ENCODE measurements at regions not wholly inside any gene's neighbourhood (a gene's known extent, or its start where the extent isn't known, plus 50 kb on each side); places are given as distances from the start of the nearest gene placed in this dataset.

DNA sequence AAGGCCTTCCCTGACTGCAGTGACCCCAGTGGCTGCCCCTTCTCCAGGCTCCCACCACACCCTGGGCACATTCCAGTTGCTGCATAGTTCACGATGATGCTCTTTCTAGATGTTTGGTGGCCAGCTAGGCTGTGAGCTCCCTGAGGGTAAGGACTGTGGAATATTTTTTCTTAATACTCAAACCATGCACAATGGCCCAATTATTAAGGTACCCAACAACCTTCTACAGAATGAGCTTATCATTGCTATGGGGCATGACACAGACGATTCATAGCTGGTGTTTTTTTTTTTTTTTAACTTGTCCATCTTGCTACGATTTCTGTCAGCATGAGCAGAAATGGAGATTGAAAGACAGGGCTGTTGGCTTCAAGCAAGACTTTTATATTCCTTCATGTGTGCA, 68.9 kb upstream of the CLDN14 start:
- in situ Hi-C loops (cut with MboI; ENCODE audit: low sequenced_read_pairs in 4 of 4) = no loop called here

DNA sequence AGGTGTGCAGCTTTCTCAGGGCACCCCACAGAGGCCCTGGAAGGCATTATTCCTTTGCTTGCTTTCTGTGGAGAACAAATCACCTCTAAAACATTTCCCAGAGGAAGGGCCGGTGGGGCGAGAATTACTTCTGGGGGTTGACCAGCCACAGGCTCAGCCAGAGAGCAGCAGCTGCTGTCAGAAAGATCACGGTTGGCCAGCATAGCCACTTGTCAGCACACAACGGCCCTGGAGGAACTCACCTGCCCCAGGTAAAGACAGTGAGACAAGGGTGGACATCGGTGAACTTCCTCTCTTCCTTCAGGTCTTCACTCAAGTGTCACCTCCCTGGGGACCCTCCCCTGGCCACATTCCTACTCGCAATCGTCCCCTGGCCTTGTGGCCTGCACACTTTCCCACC, 69.5 kb upstream of the CLDN14 start:
- Histone ChIP-seq H3K9me3 (no peaks in the 10 kb centered on the region), H3K27me3 (peaks cover 0 to 4% (median 0%) of the 10 kb centered on the region in 3 donors), H3K27ac (no peak overlapping the region), H3K4me3 (no peak overlapping the region), H3K36me3 (no peaks in the 10 kb centered on the region), H3K4me1 (no peaks in the 10 kb centered on the region)
- in situ Hi-C loops (cut with MboI; ENCODE audit: low sequenced_read_pairs in 4 of 4) (no loop called here), intact Hi-C loops (cut with DNase I; ENCODE audit: low total_unique reads) (no loop called here)
- DNase-seq = no peak
- TF ChIP-seq, protein P1, sequence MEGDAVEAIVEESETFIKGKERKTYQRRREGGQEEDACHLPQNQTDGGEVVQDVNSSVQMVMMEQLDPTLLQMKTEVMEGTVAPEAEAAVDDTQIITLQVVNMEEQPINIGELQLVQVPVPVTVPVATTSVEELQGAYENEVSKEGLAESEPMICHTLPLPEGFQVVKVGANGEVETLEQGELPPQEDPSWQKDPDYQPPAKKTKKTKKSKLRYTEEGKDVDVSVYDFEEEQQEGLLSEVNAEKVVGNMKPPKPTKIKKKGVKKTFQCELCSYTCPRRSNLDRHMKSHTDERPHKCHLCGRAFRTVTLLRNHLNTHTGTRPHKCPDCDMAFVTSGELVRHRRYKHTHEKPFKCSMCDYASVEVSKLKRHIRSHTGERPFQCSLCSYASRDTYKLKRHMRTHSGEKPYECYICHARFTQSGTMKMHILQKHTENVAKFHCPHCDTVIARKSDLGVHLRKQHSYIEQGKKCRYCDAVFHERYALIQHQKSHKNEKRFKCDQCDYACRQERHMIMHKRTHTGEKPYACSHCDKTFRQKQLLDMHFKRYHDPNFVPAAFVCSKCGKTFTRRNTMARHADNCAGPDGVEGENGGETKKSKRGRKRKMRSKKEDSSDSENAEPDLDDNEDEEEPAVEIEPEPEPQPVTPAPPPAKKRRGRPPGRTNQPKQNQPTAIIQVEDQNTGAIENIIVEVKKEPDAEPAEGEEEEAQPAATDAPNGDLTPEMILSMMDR (IDR thresholded peaks at IDR 0.05 in 4 of 5, conservative IDR thresholded peaks at IDR 0.05 in 1 of 5) = no peak
- TF ChIP-seq POLR2A (IDR thresholded peaks at IDR 0.05) = no peak
- no peak for ATAC-seq

More for the DNA sequence above, 68.9 kb upstream of the CLDN14 start:
- intact Hi-C loops (cut with DNase I; ENCODE audit: low total_unique reads) = no loop called here
- ATAC-seq (no peak), DNase-seq (no peak)
- TF ChIP-seq POLR2A (IDR thresholded peaks at IDR 0.05) = no peak
- TF ChIP-seq, protein P1 (IDR thresholded peaks at IDR 0.05 in 4 of 5, conservative IDR thresholded peaks at IDR 0.05 in 1 of 5) = no peak
- no peaks in the 10 kb centered on the region for H3K9me3 ChIP-seq
- no peaks in the 10 kb centered on the region for H3K36me3 ChIP-seq
- H3K4me3 ChIP-seq = no peak overlapping the region
- no peaks in the 10 kb centered on the region for H3K4me1 ChIP-seq
- H3K27me3 ChIP-seq = peaks cover 0 to 4% (median 0%) of the 10 kb centered on the region in 3 donors
- H3K27ac ChIP-seq = no peak overlapping the region

DNA sequence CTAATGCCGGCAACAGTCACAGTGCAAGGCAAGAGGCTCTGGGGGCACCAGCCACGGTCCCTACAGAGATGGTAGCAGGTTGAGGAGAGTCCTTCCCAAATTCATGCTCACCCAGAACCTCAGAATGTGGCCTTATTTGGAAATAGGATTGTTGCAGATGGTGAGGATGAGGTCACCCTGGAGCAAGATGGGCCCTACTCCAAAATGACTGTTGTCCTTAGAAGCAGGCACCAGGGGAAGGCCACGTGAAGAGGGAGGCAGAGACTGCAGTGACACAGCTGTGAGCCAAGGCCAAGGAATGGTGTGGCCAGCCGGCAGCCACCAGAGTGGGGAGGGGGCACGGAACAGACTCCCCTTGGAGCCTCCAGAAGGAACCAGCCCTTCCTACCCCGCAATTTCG, 70.8 kb upstream of the CLDN14 start:
- intact Hi-C loops (cut with DNase I; ENCODE audit: low total_unique reads) (no loop called here), in situ Hi-C loops (cut with MboI; ENCODE audit: low sequenced_read_pairs in 4 of 4) (no loop called here)
- peak in 1 of 2 donors; percentile 49 for ATAC-seq
- TF ChIP-seq, protein P1 (IDR thresholded peaks at IDR 0.05 in 4 of 5, conservative IDR thresholded peaks at IDR 0.05 in 1 of 5) = no peak
- no peak for TF ChIP-seq POLR2A (IDR thresholded peaks at IDR 0.05)
- Histone ChIP-seq H3K4me1 (no peaks in the 10 kb centered on the region), H3K9me3 (no peaks in the 10 kb centered on the region), H3K27me3 (peaks cover 0 to 4% (median 0%) of the 10 kb centered on the region in 3 donors), H3K27ac (no peak overlapping the region), H3K4me3 (no peak overlapping the region), H3K36me3 (no peaks in the 10 kb centered on the region)
- peak in 1 of 2 donors; percentile 17 for DNase-seq

DNA sequence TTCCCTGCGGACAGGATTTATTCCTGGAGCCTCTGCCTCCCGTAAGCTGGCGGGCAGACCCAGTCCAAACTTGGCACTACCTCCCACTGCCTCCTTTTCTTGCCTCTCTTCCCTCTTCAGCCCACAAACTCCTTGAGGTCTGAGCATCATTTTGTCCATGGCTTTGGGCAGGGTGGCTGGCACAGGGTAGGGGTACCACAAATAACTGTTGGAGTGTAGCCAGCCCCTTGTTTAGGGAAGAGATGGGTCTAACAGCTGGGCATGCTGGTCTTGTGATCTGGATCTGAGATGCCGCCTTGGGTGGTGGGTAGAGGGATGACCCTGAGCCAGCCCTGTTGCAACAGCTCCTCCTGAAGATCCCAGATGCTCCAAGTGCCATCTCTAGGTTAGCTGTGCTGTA, 71.4 kb upstream of the CLDN14 start:
- Histone ChIP-seq H3K9me3 (no peaks in the 10 kb centered on the region), H3K27ac (no peak overlapping the region), H3K4me1 (no peaks in the 10 kb centered on the region), H3K4me3 (no peak overlapping the region), H3K36me3 (no peaks in the 10 kb centered on the region), H3K27me3 (peaks cover 0 to 6% (median 3%) of the 10 kb centered on the region in 3 donors)
- in situ Hi-C loops (cut with MboI; ENCODE audit: low sequenced_read_pairs in 4 of 4) = no loop called here
- ATAC-seq (no peak), DNase-seq (no peak)
- TF ChIP-seq, protein P1 (IDR thresholded peaks at IDR 0.05 in 4 of 5, conservative IDR thresholded peaks at IDR 0.05 in 1 of 5) = no peak
- no peak for TF ChIP-seq POLR2A (IDR thresholded peaks at IDR 0.05)
- intact Hi-C loops (cut with DNase I; ENCODE audit: low total_unique reads) = no loop called here
